Smooth muscle cell (in vitro differentiated cells): ENCODE measurements at regions not wholly inside any gene's neighbourhood (a gene's known extent, or its start where the extent isn't known, plus 50 kb on each side); places are given as distances from the start of the nearest gene placed in this dataset.

Experiments used
- DNase-seq: peaks from one replicate; lab custom pipeline; 2025; ENCODE audit not compliant: unreplicated experiment; lab: John Stamatoyannopoulos, UW
- H2AFZ ChIP-seq: fragments of 200-600 bp; sonication (generic); 2 replicates; pipeline ENCODE4 v1.6.0; 2016; ENCODE audit warnings: antibody characterized with exemption, low read depth, mild to moderate bottlenecking
- H3F3A ChIP-seq: fragments of 200-600 bp; sonication (generic); 2 replicates; pipeline ENCODE4 v1.6.0; 2017; ENCODE audit warnings: antibody characterized with exemption, low read depth
- H3K27ac ChIP-seq: fragments of 200-600 bp; sonication (generic); 2 replicates; pipeline ENCODE4 v1.5.1; 2016; ENCODE audit warnings: low read depth, mild to moderate bottlenecking
- H3K27me3 ChIP-seq: fragments of 200-600 bp; sonication (generic); 2 replicates; pipeline ENCODE4 v1.6.1; 2016; ENCODE audit warnings: low read depth, mild to moderate bottlenecking
- H3K36me3 ChIP-seq: fragments of 200-600 bp; sonication (generic); 2 replicates; pipeline ENCODE4 v1.5.1; 2016; ENCODE audit warnings: low read depth
- H3K4me1 ChIP-seq: fragments of 200-600 bp; sonication (generic); 2 replicates; pipeline ENCODE4 v1.5.1; 2016; ENCODE audit warnings: low read depth
- H3K4me2 ChIP-seq: fragments of 200-600 bp; sonication (generic); 2 replicates; pipeline ENCODE4 v1.6.0; 2016; ENCODE audit warnings: mild to moderate bottlenecking
- H3K4me3 ChIP-seq: fragments of 200-600 bp; sonication (generic); 2 replicates; pipeline ENCODE4 v1.5.1; 2016; ENCODE audit warnings: mild to moderate bottlenecking
- H3K79me2 ChIP-seq: fragments of 200-600 bp; sonication (generic); 2 replicates; pipeline ENCODE4 v1.6.0; 2016; ENCODE audit warnings: low read depth, mild to moderate bottlenecking
- H3K9ac ChIP-seq: fragments of 200-600 bp; sonication (generic); 2 replicates; pipeline ENCODE4 v1.6.0; 2016; ENCODE audit warnings: low read depth
- H3K9me3 ChIP-seq: fragments of 200-600 bp; sonication (generic); replicated peaks from 2 replicates; pipeline ENCODE4 v1.5.1; 2016; ENCODE audit warnings: low read depth
- H4K20me1 ChIP-seq: fragments of 200-600 bp; sonication (generic); 2 replicates; pipeline ENCODE4 v1.6.0; 2016; ENCODE audit warnings: low read depth
- CTCF ChIP-seq: fragments of 200-600 bp; sonication (generic); IDR thresholded peaks from 2 replicates; pipeline ENCODE4 v1.5.1; 2017; ENCODE audit warnings: borderline replicate concordance, mild to moderate bottlenecking, antibody characterized with exemption; ENCODE audit not compliant: insufficient read depth, poor library complexity, severe bottlenecking
- WGBS: methylation state at CpG from one replicate; pipeline ENCODE4 v1.1.7; 2016; ENCODE audit warnings: low lambda C conversion rate; 5-methylcytosine and 5-hydroxymethylcytosine counted together

DNA sequence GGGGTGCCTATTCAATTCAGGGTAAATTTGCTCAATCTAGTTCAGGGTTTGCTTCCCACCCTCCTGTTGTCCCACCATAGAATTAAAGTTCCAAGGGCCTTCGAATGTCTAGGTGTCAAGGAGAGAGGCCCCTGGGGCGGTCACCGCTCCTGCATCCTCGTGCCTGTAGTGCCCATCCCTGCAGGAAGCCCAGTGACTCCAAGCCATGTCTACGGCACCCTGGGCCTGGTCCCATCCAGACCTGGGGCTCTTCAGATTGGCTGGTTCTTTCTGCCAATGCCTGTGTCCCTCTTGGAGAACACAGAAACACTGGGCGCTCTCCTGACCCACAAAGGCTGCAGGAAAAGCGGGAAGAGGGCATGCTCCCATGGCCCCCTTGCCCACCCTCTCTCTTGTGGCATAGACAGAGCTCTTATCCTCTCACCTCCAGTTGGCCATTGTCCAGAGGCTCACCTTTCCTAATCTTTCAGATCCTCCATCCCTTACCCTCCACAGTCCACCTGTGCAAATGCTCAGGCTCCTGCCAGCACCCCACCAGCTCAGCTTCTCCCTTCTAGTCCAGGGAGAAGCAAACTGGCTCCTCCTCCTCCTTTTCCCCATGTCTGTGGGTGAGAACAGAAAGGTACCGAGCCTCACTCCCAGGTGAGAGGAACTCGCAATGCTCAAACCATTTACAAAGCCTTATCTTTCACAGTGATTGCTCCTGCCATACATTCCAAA lies 253.0 kb upstream of the IRX2 start:
- WGBS, result 95% methylated on average over 8 of the region's 9 CpGs
- Histone ChIP-seq H3K4me1 (no peaks in the 10 kb centered on the region), H3K79me2 (no peaks in the 10 kb centered on the region), H3F3A (no peaks in the 10 kb centered on the region), H2AFZ (no peak overlapping the region), H3K36me3 (no peaks in the 10 kb centered on the region), H3K4me2 (no peak overlapping the region), H3K27me3 (no peaks in the 10 kb centered on the region), H3K4me3 (no peak overlapping the region), H3K27ac (no peak overlapping the region), H3K9ac (no peak overlapping the region), H3K9me3 (no peaks in the 10 kb centered on the region), H4K20me1 (no peaks in the 10 kb centered on the region)
- no peak for DNase-seq
- TF ChIP-seq CTCF, result no peak

GRCh38 chr5:3002230-3002629 lies 250.8 kb upstream of the IRX2 start:
- Histone ChIP-seq H3K4me1 (peaks cover 6% of the 10 kb centered on the region), H3K9me3 (no peaks in the 10 kb centered on the region), H3K79me2 (no peaks in the 10 kb centered on the region), H2AFZ (no peak overlapping the region), H3K4me3 (no peak overlapping the region), H3K27ac (no peak overlapping the region), H3K27me3 (no peaks in the 10 kb centered on the region), H3K4me2 (no peak overlapping the region), H3K36me3 (no peaks in the 10 kb centered on the region), H3F3A (no peaks in the 10 kb centered on the region), H3K9ac (no peak overlapping the region), H4K20me1 (no peaks in the 10 kb centered on the region)
- no peak for DNase-seq
- no peak for TF ChIP-seq CTCF
- 90% methylated on average over 17 of the region's 17 CpGs for WGBS

DNA sequence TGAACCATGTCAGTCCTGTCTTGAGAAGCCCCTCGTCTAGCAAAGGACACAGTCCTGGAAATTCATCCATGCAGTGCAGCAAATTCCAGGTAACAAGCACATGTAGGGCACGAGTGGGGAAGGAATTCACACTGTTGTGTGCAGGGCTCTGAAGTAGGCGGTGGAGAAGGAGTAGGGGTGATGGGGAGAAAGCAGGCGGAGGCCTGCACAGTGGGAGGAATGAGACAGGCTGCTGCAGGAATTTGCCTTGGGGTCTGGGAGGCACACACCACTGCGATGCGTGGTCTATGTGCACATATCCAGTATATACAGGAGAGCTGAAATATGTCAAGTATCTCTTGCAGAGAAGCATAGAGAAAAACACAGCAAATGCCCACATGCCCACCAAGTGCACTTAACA lies 249.2 kb upstream of the IRX2 start:
- no peak for DNase-seq

More for the DNA sequence above, 249.2 kb upstream of the IRX2 start:
- TF ChIP-seq CTCF, result no peak
- Histone ChIP-seq H2AFZ (no peak overlapping the region), H3K36me3 (no peaks in the 10 kb centered on the region), H3K4me3 (no peak overlapping the region), H3F3A (no peaks in the 10 kb centered on the region), H3K9ac (no peak overlapping the region), H3K27me3 (no peaks in the 10 kb centered on the region), H3K4me2 (no peak overlapping the region), H4K20me1 (no peaks in the 10 kb centered on the region), H3K4me1 (peaks cover 6% of the 10 kb centered on the region), H3K9me3 (no peaks in the 10 kb centered on the region), H3K79me2 (no peaks in the 10 kb centered on the region), H3K27ac (no peak overlapping the region)
- WGBS, result 87% methylated on average over 6 of the region's 6 CpGs
